ENCODE measurements at regions not wholly inside any gene's neighbourhood (a gene's known extent, or its start where the extent isn't known, plus 50 kb on each side); places are given as distances from the start of the nearest gene placed in this dataset.
"Not testable (repeated sequence)": the region's sequence is repeated elsewhere in the genome, so short reads cannot be mapped to it uniquely, and the experiment has no call there.

GRCh38 chr1:206302056-206302455 is 98.7 kb downstream of the SRGAP2 start:
- TF ChIP-seq CTCF (IDR thresholded peaks at IDR 0.05; ENCODE audit: control extremely low read depth in 1 of 3, insufficient read depth in 1 of 3, low read depth in 1 of 3, low read length in 3 of 3); EZH2 (IDR thresholded peaks at IDR 0.05; ENCODE audit: low read depth, low read length, severe bottlenecking); BACH1 (IDR thresholded peaks at IDR 0.05; ENCODE audit: low read length); POLR2A (IDR thresholded peaks at IDR 0.05; ENCODE audit: control extremely low read depth in 1 of 2, low read depth in 2 of 2, low read length in 2 of 2); EP300 (IDR thresholded peaks at IDR 0.05; ENCODE audit: borderline replicate concordance in 1 of 2, low read depth in 2 of 2, low read length in 2 of 2); CEBPB (IDR thresholded peaks at IDR 0.05; ENCODE audit: low read depth, low read length): not testable (repeated sequence)

All from H1 (cell line).